NCI-H2227 (cell line): ENCODE measurements at regions not wholly inside any gene's neighbourhood (a gene's known extent, or its start where the extent isn't known, plus 50 kb on each side); places are given as distances from the start of the nearest gene placed in this dataset.

Experiments used
- DNase-seq: peaks from one replicate; lab custom pipeline; 2025; ENCODE audit not compliant: unreplicated experiment; lab: John Stamatoyannopoulos, UW

GRCh38 chr3:153313302-153313965 is 151.4 kb downstream of the RAP2B start:
- no peak for DNase-seq

DNA sequence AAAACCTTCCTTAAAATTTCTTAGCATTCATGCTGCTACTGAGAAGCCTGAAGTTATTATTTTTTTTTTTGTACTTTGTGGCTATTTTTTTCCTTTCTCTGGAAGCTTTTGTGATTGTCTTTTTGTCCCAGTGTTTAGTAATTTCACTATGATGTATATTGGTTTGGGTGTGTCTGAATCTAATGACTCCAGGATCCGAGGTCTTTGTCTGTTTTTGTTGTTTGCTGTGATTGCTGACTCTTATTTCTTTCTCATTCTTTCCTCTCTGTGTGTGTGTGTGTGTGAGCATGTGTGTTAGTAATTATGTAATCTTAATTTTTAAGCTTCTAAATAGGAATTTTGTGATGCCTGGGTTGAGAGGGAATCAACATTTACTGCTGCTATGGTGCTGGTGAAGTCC is 152.0 kb downstream of the RAP2B start:
- no peak for DNase-seq

DNA sequence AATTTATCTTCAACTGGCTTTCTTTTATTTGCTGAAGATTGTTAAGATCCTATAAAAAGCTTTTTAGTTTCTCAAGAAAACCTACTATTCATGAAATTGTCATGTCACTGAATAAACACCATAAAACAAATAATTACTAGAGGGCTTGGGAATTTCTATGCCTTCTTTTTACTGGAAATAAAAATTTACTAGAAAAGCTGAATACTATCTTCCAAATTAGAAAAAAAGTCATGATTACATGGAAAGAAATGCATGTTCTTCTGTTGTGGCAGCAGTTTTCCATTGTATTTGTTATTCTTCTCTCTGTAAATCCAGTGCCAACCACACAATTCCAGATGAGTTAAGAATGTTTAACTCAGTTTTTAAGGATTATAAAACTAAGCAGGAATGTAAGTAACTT is 153.8 kb downstream of the RAP2B start:
- DNase-seq, result no peak

- no peak for DNase-seq
Observed at GRCh38 chr3:153319705-153320554, 157.9 kb downstream of the RAP2B start.

GRCh38 chr3:153320585-153321128 is 158.6 kb downstream of the RAP2B start:
- no peak for DNase-seq

DNA sequence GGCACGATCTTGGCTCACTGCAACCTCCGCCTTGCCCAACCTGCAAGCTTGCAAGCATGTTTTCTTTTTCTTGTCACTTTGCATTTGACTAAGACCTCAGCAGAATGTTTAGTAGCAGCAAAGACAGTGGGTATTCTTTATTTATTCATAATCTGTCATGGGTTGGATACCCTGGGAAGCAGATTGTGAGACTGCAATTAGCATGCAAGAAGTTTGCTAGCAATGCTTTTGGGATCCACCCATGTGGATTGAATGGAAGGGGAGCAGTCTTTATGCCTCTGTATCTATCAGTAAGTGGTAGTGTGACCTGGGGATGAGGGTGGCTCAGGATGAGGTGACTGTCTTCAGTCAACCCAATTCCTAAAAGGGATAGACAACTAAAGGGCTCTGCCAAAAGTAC is 166.7 kb downstream of the RAP2B start:
- DNase-seq, result no peak

DNA sequence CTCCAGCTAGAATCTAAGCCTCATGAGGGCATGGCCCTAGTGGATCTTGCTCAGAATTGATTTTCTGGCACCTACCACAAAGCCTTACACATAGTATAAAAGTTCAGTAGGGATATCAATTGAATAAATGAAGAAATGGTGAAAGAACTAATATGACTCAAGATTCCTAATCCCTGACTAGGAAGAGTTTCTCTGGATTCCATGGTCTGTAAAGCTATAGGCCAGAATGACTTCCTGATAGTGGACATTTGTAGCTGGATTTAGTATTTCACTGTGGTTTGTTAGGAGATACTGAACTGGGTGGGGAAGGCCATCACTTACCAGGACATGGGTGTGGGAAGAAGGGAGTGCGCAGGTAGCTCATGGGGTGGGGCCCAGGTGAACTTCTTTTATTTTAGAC is 168.9 kb downstream of the RAP2B start:
- DNase-seq, result no peak

DNA sequence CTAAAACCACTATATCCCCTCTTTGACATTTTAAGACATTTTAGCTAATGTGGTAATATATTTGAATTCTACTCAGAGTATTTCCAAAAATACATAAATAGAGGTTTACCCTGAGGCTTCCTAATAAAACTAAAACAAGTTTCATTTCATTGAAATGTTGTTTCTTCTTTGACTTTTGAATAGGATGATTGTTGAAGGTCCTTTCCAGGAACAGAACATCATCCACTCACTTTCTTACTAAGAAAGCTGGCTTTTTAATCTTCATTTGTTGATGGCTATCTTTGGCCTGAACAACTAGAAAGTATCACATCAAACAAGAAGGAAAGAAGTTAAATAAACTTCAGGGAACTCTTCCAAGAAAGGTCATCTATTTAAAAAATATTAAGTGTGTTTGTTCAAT is 169.7 kb downstream of the RAP2B start:
- no peak for DNase-seq

GRCh38 chr3:153334558-153334957 is 172.5 kb downstream of the RAP2B start:
- DNase-seq, result no peak

DNA sequence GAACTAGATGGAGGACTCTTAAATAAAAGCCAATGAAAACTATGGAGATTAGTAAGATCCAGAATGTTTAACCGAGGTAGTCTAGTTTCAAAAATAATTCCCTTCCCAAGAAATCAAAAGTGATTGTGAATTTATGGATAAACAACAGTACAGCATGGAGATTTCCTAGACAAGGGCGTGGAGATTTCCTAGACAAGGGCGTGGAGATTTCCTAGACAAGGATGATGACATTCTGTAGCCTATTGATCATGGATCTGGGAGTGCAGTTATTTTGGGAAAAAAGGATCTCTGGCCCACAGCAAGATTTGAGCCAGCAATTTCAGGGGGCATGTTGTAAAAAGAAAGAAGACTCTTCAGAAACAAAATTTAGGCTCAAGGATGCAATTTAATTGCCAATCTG is 175.3 kb downstream of the RAP2B start:
- DNase-seq, result no peak

DNA sequence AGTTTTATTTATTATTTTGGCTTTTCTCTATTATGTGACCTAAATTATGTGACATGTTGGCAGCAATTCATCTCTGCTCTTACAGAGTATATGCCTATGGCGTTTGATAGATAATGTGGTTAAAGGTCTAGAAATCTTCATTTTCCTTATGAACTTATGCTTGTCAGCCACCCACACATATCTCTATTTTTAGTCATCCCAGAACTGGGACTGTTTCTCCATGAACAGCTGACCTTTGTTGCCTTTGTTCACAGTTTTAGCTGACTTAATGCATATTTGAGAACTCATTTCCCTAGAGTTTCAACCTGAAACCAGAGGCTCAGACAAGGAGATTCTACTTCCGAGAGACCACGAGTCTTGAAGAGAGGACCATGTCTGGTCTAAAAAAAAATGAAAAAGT is 176.5 kb downstream of the RAP2B start:
- DNase-seq, result no peak

- no peak for DNase-seq
Observed at GRCh38 chr3:153339065-153339464, 177.0 kb downstream of the RAP2B start.

GRCh38 chr3:153343988-153344782 is 182.2 kb downstream of the RAP2B start:
- no peak for DNase-seq

DNA sequence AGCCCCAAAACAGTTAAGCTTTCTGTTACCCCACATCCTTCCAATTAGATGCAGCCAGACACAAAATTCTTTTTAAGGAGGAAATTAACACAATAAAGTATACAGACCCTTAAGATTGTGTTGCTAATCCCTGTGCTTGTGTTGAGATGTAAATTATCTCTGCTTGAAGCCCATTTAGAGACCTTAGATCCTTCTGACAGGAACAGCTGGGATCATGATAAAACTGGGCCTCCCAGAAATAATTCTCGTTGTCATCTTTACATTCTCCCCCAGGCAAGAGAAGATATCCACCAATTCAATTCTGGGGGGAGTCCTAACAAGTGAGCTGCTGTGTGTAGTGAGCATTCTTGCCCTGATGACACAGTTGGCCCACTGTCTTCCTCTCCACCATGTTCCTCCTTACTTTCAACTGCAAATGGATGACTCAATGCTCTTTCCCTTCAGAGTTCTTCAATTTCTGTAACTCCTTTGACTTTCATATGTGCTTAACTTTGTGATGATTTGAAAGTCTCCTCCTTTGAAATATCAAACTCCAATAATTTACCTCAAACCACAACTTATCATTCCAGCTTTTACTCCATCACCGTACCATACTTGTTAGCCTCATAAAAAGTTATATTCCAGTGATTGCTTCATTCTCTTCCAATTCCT is 186.6 kb downstream of the RAP2B start:
- no peak for DNase-seq

- no peak for DNase-seq
Observed at GRCh38 chr3:153349108-153349499, 187.1 kb downstream of the RAP2B start.

- no peak for DNase-seq
Observed at GRCh38 chr3:153350420-153350819, 188.4 kb downstream of the RAP2B start.

DNA sequence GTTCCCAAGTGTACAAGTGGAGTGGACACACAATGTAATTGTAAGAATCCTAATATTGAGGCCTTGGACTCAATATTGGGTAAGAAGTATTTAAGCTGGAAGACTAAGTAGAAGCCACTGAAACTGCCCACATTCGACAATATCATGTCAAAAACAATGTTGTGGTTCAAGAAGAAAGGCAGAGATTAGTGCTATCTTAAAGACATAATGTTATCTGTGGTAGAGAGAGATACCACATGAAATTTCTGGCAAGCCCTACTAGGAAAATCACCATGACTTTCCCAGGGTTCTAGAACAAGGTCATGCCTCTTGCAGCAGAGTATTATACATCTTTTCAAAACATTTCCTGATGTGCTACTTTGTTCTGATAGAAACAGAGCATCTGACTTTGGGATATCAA is 192.6 kb downstream of the RAP2B start:
- no peak for DNase-seq

DNA sequence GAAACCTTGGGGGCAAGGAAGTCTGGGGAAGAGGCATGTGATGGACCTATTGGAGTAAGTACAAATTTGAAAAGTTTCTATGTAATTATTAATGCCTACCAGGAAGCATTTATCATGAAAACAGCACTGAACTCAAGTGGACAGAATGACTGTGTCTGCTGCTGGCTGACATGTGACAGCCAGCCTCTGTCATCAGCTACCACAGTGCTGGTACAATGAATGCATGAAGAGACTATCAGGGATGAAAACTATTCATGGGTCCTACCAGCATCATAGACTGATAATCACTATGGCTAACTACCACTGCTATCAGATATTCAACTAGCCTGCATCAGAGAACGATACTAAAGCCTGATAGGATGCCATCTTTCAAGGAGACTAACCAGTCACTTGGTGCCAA is 193.5 kb downstream of the RAP2B start:
- no peak for DNase-seq

DNA sequence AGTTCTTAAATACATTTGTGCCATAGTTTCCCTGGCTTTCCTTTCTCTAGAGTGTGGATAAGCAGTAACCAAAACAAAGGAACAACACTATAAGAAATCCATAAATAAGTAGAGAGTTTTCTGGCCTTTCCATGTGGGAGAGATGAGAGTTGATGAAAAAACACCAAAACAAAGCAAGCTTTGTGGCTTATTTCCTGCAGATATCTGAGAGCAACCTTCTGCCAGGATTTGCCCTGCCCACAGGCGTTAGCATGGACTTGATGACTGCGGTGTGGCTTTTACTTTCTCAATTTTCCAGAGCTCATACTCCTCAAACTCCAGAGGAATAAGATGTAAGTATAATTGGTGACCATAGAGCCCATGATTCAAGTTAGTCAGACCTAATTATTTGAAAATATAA is 194.9 kb downstream of the RAP2B start:
- DNase-seq, result no peak

DNA sequence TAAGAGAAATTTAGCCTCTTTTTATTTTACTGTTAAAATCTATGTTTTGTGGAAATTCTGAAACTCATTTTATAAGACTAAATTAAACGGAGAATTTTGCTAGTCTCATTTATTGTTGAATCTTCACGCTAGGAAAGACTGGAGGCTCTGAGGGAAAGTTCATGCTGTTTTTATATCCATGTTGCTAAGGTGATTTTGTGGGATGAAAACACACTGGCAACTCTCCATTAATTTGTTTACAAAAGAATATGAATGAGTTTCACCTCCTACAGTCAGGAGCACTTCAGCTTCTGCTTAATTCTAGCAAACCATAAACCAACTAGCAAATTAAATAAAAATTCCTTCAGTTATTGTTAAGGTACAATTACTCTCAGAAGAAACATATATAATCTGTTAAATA is 195.4 kb downstream of the RAP2B start:
- DNase-seq, result no peak
